ENCODE measurements at regions not wholly inside any gene's neighbourhood (a gene's known extent, or its start where the extent isn't known, plus 50 kb on each side); places are given as distances from the start of the nearest gene placed in this dataset.

- DNase-seq (ENCODE audit: low spot score): no peak
- H3K4me3 ChIP-seq: no peak overlapping the region
- no peaks in the 10 kb centered on the region for H3K9me3 ChIP-seq
- TF ChIP-seq POLR2A (IDR thresholded peaks at IDR 0.05): no peak
- TF ChIP-seq CTCF (IDR thresholded peaks at IDR 0.05): no peak
- no peak for TF ChIP-seq POLR2AphosphoS5 (IDR thresholded peaks at IDR 0.05)
- 88% methylated on average over 5 of the region's 5 CpGs for WGBS
- intact Hi-C loops (cut with DNase I): no loop called here
- no peak overlapping the region for H3K27ac ChIP-seq
- no peaks in the 10 kb centered on the region for H3K27me3 ChIP-seq (replicated peaks; ENCODE audit: insufficient read depth)
- no peaks in the 10 kb centered on the region for H3K4me1 ChIP-seq (replicated peaks)
- H3K36me3 ChIP-seq: no peaks in the 10 kb centered on the region
Observed at GRCh38 chr5:31124651-31125305, 68.7 kb upstream of the CDH6 start.

- WGBS: 90% methylated on average over 1 of the region's 1 CpG
- TF ChIP-seq POLR2AphosphoS5 (IDR thresholded peaks at IDR 0.05): no peak
- no peak for TF ChIP-seq CTCF (IDR thresholded peaks at IDR 0.05)
- TF ChIP-seq POLR2A (IDR thresholded peaks at IDR 0.05): no peak
- no peak overlapping the region for H3K27ac ChIP-seq
Observed at GRCh38 chr5:31124026-31124425, 69.5 kb upstream of the CDH6 start.

GRCh38 chr5:31122998-31123951 is 70.2 kb upstream of the CDH6 start:
- Histone ChIP-seq H3K4me3 (no peak overlapping the region), H3K4me1 (replicated peaks) (no peaks in the 10 kb centered on the region), H3K27me3 (replicated peaks; ENCODE audit: insufficient read depth) (no peaks in the 10 kb centered on the region), H3K9me3 (no peaks in the 10 kb centered on the region), H3K27ac (no peak overlapping the region), H3K36me3 (no peaks in the 10 kb centered on the region)
- intact Hi-C loops (cut with DNase I): no loop called here
- WGBS: 68% methylated on average over 4 of the region's 4 CpGs
- DNase-seq (ENCODE audit: low spot score): no peak
- TF ChIP-seq POLR2AphosphoS5 (IDR thresholded peaks at IDR 0.05) (no peak), CTCF (IDR thresholded peaks at IDR 0.05) (no peak), POLR2A (IDR thresholded peaks at IDR 0.05) (no peak)

More at GRCh38 chr5:31124026-31124425, 69.5 kb upstream of the CDH6 start:
- no peaks in the 10 kb centered on the region for H3K4me1 ChIP-seq (replicated peaks)
- H3K36me3 ChIP-seq: no peaks in the 10 kb centered on the region
- H3K9me3 ChIP-seq: no peaks in the 10 kb centered on the region
- H3K27me3 ChIP-seq (replicated peaks; ENCODE audit: insufficient read depth): no peaks in the 10 kb centered on the region
- intact Hi-C loops (cut with DNase I): no loop called here
- H3K4me3 ChIP-seq: no peak overlapping the region
- no peak for DNase-seq (ENCODE audit: low spot score)

GRCh38 chr5:31121224-31121623 is 72.3 kb upstream of the CDH6 start:
- WGBS: 87% methylated on average over 2 of the region's 2 CpGs
- TF ChIP-seq POLR2A (IDR thresholded peaks at IDR 0.05): no peak
- no peak for TF ChIP-seq POLR2AphosphoS5 (IDR thresholded peaks at IDR 0.05)
- no peak for TF ChIP-seq CTCF (IDR thresholded peaks at IDR 0.05)
- Histone ChIP-seq H3K4me3 (no peak overlapping the region), H3K27ac (no peak overlapping the region), H3K27me3 (replicated peaks; ENCODE audit: insufficient read depth) (no peaks in the 10 kb centered on the region), H3K9me3 (no peaks in the 10 kb centered on the region), H3K36me3 (no peaks in the 10 kb centered on the region), H3K4me1 (replicated peaks) (no peaks in the 10 kb centered on the region)
- no peak for DNase-seq (ENCODE audit: low spot score)
- intact Hi-C loops (cut with DNase I): no loop called here

Data from prostate gland (tissue), 2 donors.